ENCODE measurements at regions not wholly inside any gene's neighbourhood (a gene's known extent, or its start where the extent isn't known, plus 50 kb on each side); places are given as distances from the start of the nearest gene placed in this dataset.

GRCh38 chr3:182309120-182309519 lies 484.2 kb upstream of the ATP11B start:
- Histone ChIP-seq H3K79me2 (ENCODE audit: insufficient read depth) (no peaks in the 10 kb centered on the region), H3F3A (ENCODE audit: insufficient read depth) (no peaks in the 10 kb centered on the region), H3K9me3 (ENCODE audit: low read depth) (no peaks in the 10 kb centered on the region), H2AFZ (no peak overlapping the region), H3K4me2 (ENCODE audit: unreplicated experiment) (no peak overlapping the region), H3K9ac (no peak overlapping the region), H3K27me3 (replicated peaks; ENCODE audit: insufficient read depth) (no peaks in the 10 kb centered on the region), H3K9me2 (ENCODE audit: insufficient read depth) (no peaks in the 10 kb centered on the region), H3K4me1 (ENCODE audit: insufficient read depth) (no peaks in the 10 kb centered on the region), H3K27ac (no peak overlapping the region), H3K36me3 (ENCODE audit: low read depth) (no peaks in the 10 kb centered on the region), H4K20me1 (ENCODE audit: insufficient read depth) (no peaks in the 10 kb centered on the region), H3K4me3 (no peak overlapping the region)
- TF ChIP-seq EZH2 (IDR thresholded peaks at IDR 0.05; ENCODE audit: insufficient read depth, poor library complexity, severe bottlenecking) (no peak), EZH2phosphoT487 (IDR thresholded peaks at IDR 0.05; ENCODE audit: insufficient read depth, low read depth) (no peak)
- WGBS, 2 experiments (ENCODE audit: low coverage in 1 of 2, low lambda C conversion rate in 2 of 2, missing lambda C conversion rate in 2 of 2): 1 to 4% methylated on average over 2 of the region's 2 CpGs
- DNase-seq: no peak
- in situ Hi-C loops (cut with MboI): no loop called here

- Histone ChIP-seq H3K36me3 (ENCODE audit: low read depth) (no peaks in the 10 kb centered on the region), H3K27me3 (replicated peaks; ENCODE audit: insufficient read depth) (no peaks in the 10 kb centered on the region), H3K4me3 (no peak overlapping the region), H3K4me2 (ENCODE audit: unreplicated experiment) (no peak overlapping the region), H3K9me2 (ENCODE audit: insufficient read depth) (no peaks in the 10 kb centered on the region), H3K4me1 (ENCODE audit: insufficient read depth) (no peaks in the 10 kb centered on the region), H4K20me1 (ENCODE audit: insufficient read depth) (no peaks in the 10 kb centered on the region), H3K9ac (no peak overlapping the region), H3K9me3 (ENCODE audit: low read depth) (no peaks in the 10 kb centered on the region), H3F3A (ENCODE audit: insufficient read depth) (no peaks in the 10 kb centered on the region), H2AFZ (no peak overlapping the region), H3K27ac (no peak overlapping the region), H3K79me2 (ENCODE audit: insufficient read depth) (no peaks in the 10 kb centered on the region)
- TF ChIP-seq EZH2 (IDR thresholded peaks at IDR 0.05; ENCODE audit: insufficient read depth, poor library complexity, severe bottlenecking) (no peak), EZH2phosphoT487 (IDR thresholded peaks at IDR 0.05; ENCODE audit: insufficient read depth, low read depth) (no peak)
- in situ Hi-C loops (cut with MboI): no loop called here
- WGBS, 2 experiments (ENCODE audit: low coverage in 1 of 2, low lambda C conversion rate in 2 of 2, missing lambda C conversion rate in 2 of 2): 14 to 33% methylated on average over 5 of the region's 5 CpGs
- no peak for DNase-seq
These were observed 478.0 kb upstream of the ATP11B start for GRCh38 chr3:182315313-182315712.

- no peak for DNase-seq
- Histone ChIP-seq H3K9me2 (ENCODE audit: insufficient read depth) (no peaks in the 10 kb centered on the region), H2AFZ (no peak overlapping the region), H4K20me1 (ENCODE audit: insufficient read depth) (no peaks in the 10 kb centered on the region), H3F3A (ENCODE audit: insufficient read depth) (no peaks in the 10 kb centered on the region), H3K27ac (no peak overlapping the region), H3K9ac (no peak overlapping the region), H3K27me3 (replicated peaks; ENCODE audit: insufficient read depth) (no peaks in the 10 kb centered on the region), H3K4me2 (ENCODE audit: unreplicated experiment) (no peak overlapping the region), H3K9me3 (ENCODE audit: low read depth) (no peaks in the 10 kb centered on the region), H3K4me1 (ENCODE audit: insufficient read depth) (no peaks in the 10 kb centered on the region), H3K36me3 (ENCODE audit: low read depth) (no peaks in the 10 kb centered on the region), H3K4me3 (no peak overlapping the region), H3K79me2 (ENCODE audit: insufficient read depth) (no peaks in the 10 kb centered on the region)
- in situ Hi-C loops (cut with MboI): no loop called here
- WGBS, 2 experiments (ENCODE audit: low coverage in 1 of 2, low lambda C conversion rate in 2 of 2, missing lambda C conversion rate in 2 of 2): 29 to 38% methylated on average over 1 of the region's 1 CpG
- TF ChIP-seq EZH2 (IDR thresholded peaks at IDR 0.05; ENCODE audit: insufficient read depth, poor library complexity, severe bottlenecking): no peak
- no peak for TF ChIP-seq EZH2phosphoT487 (IDR thresholded peaks at IDR 0.05; ENCODE audit: insufficient read depth, low read depth)
These were observed 470.1 kb upstream of the ATP11B start for GRCh38 chr3:182323126-182323700.

GRCh38 chr3:182323898-182324297 lies 469.4 kb upstream of the ATP11B start:
- Histone ChIP-seq H3K9me3 (ENCODE audit: low read depth) (no peaks in the 10 kb centered on the region), H3K4me2 (ENCODE audit: unreplicated experiment) (no peak overlapping the region)

More at GRCh38 chr3:182323898-182324297, 469.4 kb upstream of the ATP11B start:
- Histone ChIP-seq H2AFZ (no peak overlapping the region), H3F3A (ENCODE audit: insufficient read depth) (no peaks in the 10 kb centered on the region), H3K27me3 (replicated peaks; ENCODE audit: insufficient read depth) (no peaks in the 10 kb centered on the region), H3K36me3 (ENCODE audit: low read depth) (no peaks in the 10 kb centered on the region), H4K20me1 (ENCODE audit: insufficient read depth) (no peaks in the 10 kb centered on the region), H3K9me2 (ENCODE audit: insufficient read depth) (no peaks in the 10 kb centered on the region), H3K9ac (no peak overlapping the region), H3K4me1 (ENCODE audit: insufficient read depth) (no peaks in the 10 kb centered on the region), H3K79me2 (ENCODE audit: insufficient read depth) (no peaks in the 10 kb centered on the region), H3K27ac (no peak overlapping the region), H3K4me3 (no peak overlapping the region)
- WGBS, 2 experiments (ENCODE audit: low coverage in 1 of 2, low lambda C conversion rate in 2 of 2, missing lambda C conversion rate in 2 of 2): 18 to 33% methylated on average over 1 of the region's 1 CpG
- TF ChIP-seq EZH2phosphoT487 (IDR thresholded peaks at IDR 0.05; ENCODE audit: insufficient read depth, low read depth) (no peak), EZH2 (IDR thresholded peaks at IDR 0.05; ENCODE audit: insufficient read depth, poor library complexity, severe bottlenecking) (no peak)
- in situ Hi-C loops (cut with MboI): no loop called here
- no peak for DNase-seq

Measured in GM23248 (cell line).